DND-41 (cell line): ENCODE measurements at regions not wholly inside any gene's neighbourhood (a gene's known extent, or its start where the extent isn't known, plus 50 kb on each side); places are given as distances from the start of the nearest gene placed in this dataset.

Experiments
- CTCF ChIP-seq: IDR thresholded peaks from 2 replicates; pipeline ENCODE4 v1.5.1; 2012; ENCODE audit warnings: borderline replicate concordance, low read length, moderate library complexity, mild to moderate bottlenecking; ENCODE audit not compliant: poor library complexity, severe bottlenecking; ENCODE audit errors: extremely low read depth
- EZH2 ChIP-seq: IDR thresholded peaks from 3 replicates; pipeline ENCODE4 v1.6.1; 2012; ENCODE audit warnings: borderline replicate concordance, low read depth, mild to moderate bottlenecking, moderate library complexity, low read length, inconsistent platforms; ENCODE audit not compliant: severe bottlenecking

DNA sequence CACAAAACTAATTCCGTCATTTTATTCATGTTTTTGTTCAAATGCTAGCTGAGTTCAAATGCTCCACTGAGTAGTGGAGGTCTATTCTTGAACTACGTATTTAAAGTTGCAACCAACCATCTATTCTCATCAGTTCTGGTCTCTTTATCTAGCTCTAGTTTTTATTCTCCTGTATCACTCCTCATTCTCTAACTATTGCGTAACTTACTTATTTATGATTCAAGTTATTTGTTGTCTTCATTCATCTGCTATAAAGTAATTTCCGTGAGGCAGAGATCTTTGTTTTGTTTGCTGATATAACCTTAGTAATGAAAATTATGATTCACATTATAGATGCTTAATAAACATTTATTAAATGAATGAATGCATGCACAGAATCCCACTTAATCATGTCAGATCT is 221.6 kb upstream of the ASCC3 start:
- TF ChIP-seq CTCF, result no peak
- no peak for TF ChIP-seq EZH2
